Small intestine (tissue), 7 donors: ENCODE measurements at regions not wholly inside any gene's neighbourhood (a gene's known extent, or its start where the extent isn't known, plus 50 kb on each side); places are given as distances from the start of the nearest gene placed in this dataset.
A peak's percentile ranks its signal among the peaks of the same experiment; 100 is the strongest.

Experiments
- DNase-seq, 2 donors: peaks; one replicate each; pipeline versions ENCODE4 v3.0.0 to v3.0.0-alpha.2; 2013
- FAIRE-seq: peaks from 2 replicates; lab custom pipeline; 2012; peaks lifted over from hg19 to GRCh38; lab: Jason Lieb, UNC
- H3K27ac ChIP-seq, 3 donors: one replicate each; pipeline ENCODE4 v1.5.1; 2013; ENCODE audit warnings: low read length in 2 of 3, mild to moderate bottlenecking in 2 of 3, control low read depth in 1 of 3, inconsistent platforms in 1 of 3, low read depth in 1 of 3, moderate library complexity in 1 of 3
- H3K27me3 ChIP-seq, 3 donors: one replicate each; pipeline ENCODE4 v1.6.1; 2013; ENCODE audit warnings: low read length in 3 of 3, inconsistent platforms in 1 of 3; ENCODE audit not compliant: control insufficient read depth in 3 of 3, insufficient read depth in 3 of 3
- H3K36me3 ChIP-seq, 3 donors: one replicate each; pipeline ENCODE4 v1.6.1; 2013; ENCODE audit warnings: low read length in 3 of 3, inconsistent platforms in 1 of 3, low read depth in 1 of 3, mild to moderate bottlenecking in 1 of 3, moderate library complexity in 1 of 3; ENCODE audit not compliant: control insufficient read depth in 3 of 3, insufficient read depth in 2 of 3
- H3K4me1 ChIP-seq, 3 donors: one replicate each; pipeline ENCODE4 v1.6.1; 2013; ENCODE audit warnings: low read length in 2 of 3, inconsistent platforms in 1 of 3, low read depth in 1 of 3, mild to moderate bottlenecking in 1 of 3, moderate library complexity in 1 of 3; ENCODE audit not compliant: control insufficient read depth in 3 of 3, insufficient read depth in 2 of 3
- H3K4me3 ChIP-seq, 3 donors: one replicate each; pipeline ENCODE4 v1.5.1; 2013; ENCODE audit warnings: low read length in 3 of 3, control low read depth in 1 of 3, inconsistent platforms in 1 of 3, low read depth in 1 of 3, mild to moderate bottlenecking in 1 of 3, moderate library complexity in 1 of 3
- H3K9me3 ChIP-seq, 2 donors: one replicate each; pipeline ENCODE4 v1.6.1; 2013; ENCODE audit warnings: low read depth in 1 of 2, low read length in 1 of 2; ENCODE audit not compliant: control insufficient read depth in 2 of 2, insufficient read depth in 1 of 2
- WGBS, 3 donors: extraction: QIAGEN DNeasy Blood & Tissue Kit; methylation state at CpG; one replicate each; pipeline ENCODE4 v1.1.7; 2013; 5-methylcytosine and 5-hydroxymethylcytosine counted together
- donor health status: healthy with polysubstance abuse.
- donor health status: control.
- donor health status: control.
- donor health status: Bipolar disorder and iron deficiency.
- donor health status: healthy.

GRCh38 chrX:39465467-39465866, 632.3 kb downstream of the BCOR start:
- Histone ChIP-seq H3K4me1 (peaks cover 0 to 2% (median 0%) of the 10 kb centered on the region in 3 donors), H3K27ac (no peak overlapping the region), H3K9me3 (no peaks in the 10 kb centered on the region), H3K27me3 (no peaks in the 10 kb centered on the region), H3K4me3 (no peak overlapping the region), H3K36me3 (no peaks in the 10 kb centered on the region)
- FAIRE-seq, result no peak
- WGBS, 3 donors, result 83 to 95% (median 94%) methylated on average over 12 to 13 of the region's 13 CpGs
- DNase-seq, result no peak

- H3K4me1 ChIP-seq, result peaks cover 0 to 6% (median 0%) of the 10 kb centered on the region in 3 donors
- 68 to 90% (median 70%) methylated on average over 4 of the region's 4 CpGs for WGBS, 3 donors
- no peak for FAIRE-seq
Measured at GRCh38 chrX:39465906-39466305, 631.9 kb downstream of the BCOR start.

GRCh38 chrX:39469126-39469525, 628.6 kb downstream of the BCOR start:
- H3K4me3 ChIP-seq, result no peak overlapping the region
- no peak for DNase-seq
- H3K4me1 ChIP-seq, result peaks cover 0 to 17% (median 0%) of the 10 kb centered on the region in 3 donors
- H3K9me3 ChIP-seq, result no peaks in the 10 kb centered on the region
- no peak overlapping the region for H3K27ac ChIP-seq
- no peaks in the 10 kb centered on the region for H3K36me3 ChIP-seq
- no peaks in the 10 kb centered on the region for H3K27me3 ChIP-seq
- FAIRE-seq, result no peak
- WGBS, 3 donors, result 68 to 84% (median 79%) methylated on average over 4 of the region's 4 CpGs

More at GRCh38 chrX:39465906-39466305, 631.9 kb downstream of the BCOR start:
- Histone ChIP-seq H3K9me3 (no peaks in the 10 kb centered on the region), H3K36me3 (no peaks in the 10 kb centered on the region), H3K27ac (no peak overlapping the region), H3K4me3 (no peak overlapping the region), H3K27me3 (no peaks in the 10 kb centered on the region)
- DNase-seq, result no peak

GRCh38 chrX:39470588-39471407, 627.0 kb downstream of the BCOR start:
- H3K9me3 ChIP-seq, result no peaks in the 10 kb centered on the region
- 55 to 59% (median 58%) methylated on average over 10 of the region's 10 CpGs for WGBS, 3 donors
- peak in 1 of 2 donors; percentile 38 for DNase-seq
- no peaks in the 10 kb centered on the region for H3K36me3 ChIP-seq
- peaks cover 0 to 28% (median 0%) of the 10 kb centered on the region in 3 donors for H3K4me1 ChIP-seq
- H3K4me3 ChIP-seq, result no peak overlapping the region
- FAIRE-seq, result no peak
- peak overlapping the region in 1 of 3 donors; percentile 22 for H3K27ac ChIP-seq
- H3K27me3 ChIP-seq, result no peaks in the 10 kb centered on the region

- no peak for DNase-seq
- no peak for FAIRE-seq
Measured at GRCh38 chrX:39472161-39472560, 625.6 kb downstream of the BCOR start.

GRCh38 chrX:39473812-39474211, 623.9 kb downstream of the BCOR start:
- H3K4me1 ChIP-seq, result peaks cover 0 to 47% (median 0%) of the 10 kb centered on the region in 3 donors
- H3K36me3 ChIP-seq, result no peaks in the 10 kb centered on the region
- 53 to 82% (median 65%) methylated on average over 2 of the region's 2 CpGs for WGBS, 3 donors
- no peak overlapping the region for H3K4me3 ChIP-seq
- no peak for DNase-seq
- FAIRE-seq, result no peak
- H3K27me3 ChIP-seq, result no peaks in the 10 kb centered on the region
- no peaks in the 10 kb centered on the region for H3K9me3 ChIP-seq
- no peak overlapping the region for H3K27ac ChIP-seq

More at GRCh38 chrX:39472161-39472560, 625.6 kb downstream of the BCOR start:
- WGBS, 3 donors, result 86 to 100% (median 92%) methylated on average over 1 of the region's 1 CpG
- H3K27ac ChIP-seq, result no peak overlapping the region
- no peak overlapping the region for H3K4me3 ChIP-seq
- H3K4me1 ChIP-seq, result peaks cover 0 to 35% (median 0%) of the 10 kb centered on the region in 3 donors
- H3K27me3 ChIP-seq, result no peaks in the 10 kb centered on the region
- H3K9me3 ChIP-seq, result no peaks in the 10 kb centered on the region
- no peaks in the 10 kb centered on the region for H3K36me3 ChIP-seq

- Histone ChIP-seq H3K27ac (no peak overlapping the region), H3K9me3 (no peaks in the 10 kb centered on the region), H3K27me3 (no peaks in the 10 kb centered on the region), H3K4me1 (peaks cover 0 to 46% (median 0%) of the 10 kb centered on the region in 3 donors), H3K4me3 (no peak overlapping the region), H3K36me3 (no peaks in the 10 kb centered on the region)
- DNase-seq, result no peak
- 14 to 44% (median 28%) methylated on average over 5 of the region's 5 CpGs for WGBS, 3 donors
- FAIRE-seq, result no peak
Measured at GRCh38 chrX:39475372-39475771, 622.4 kb downstream of the BCOR start.

GRCh38 chrX:39476604-39477021, 621.1 kb downstream of the BCOR start:
- DNase-seq, result peak in 1 of 2 donors; percentile 21
- H3K4me3 ChIP-seq, result no peak overlapping the region
- FAIRE-seq, result no peak
- 74 to 88% (median 79%) methylated on average over 14 to 15 of the region's 15 CpGs for WGBS, 3 donors
- H3K27me3 ChIP-seq, result no peaks in the 10 kb centered on the region
- H3K4me1 ChIP-seq, result peaks cover 0 to 35% (median 0%) of the 10 kb centered on the region in 3 donors
- no peaks in the 10 kb centered on the region for H3K9me3 ChIP-seq
- H3K27ac ChIP-seq, result peak overlapping the region in 2 of 3 donors; percentile 17 to 42
- no peaks in the 10 kb centered on the region for H3K36me3 ChIP-seq
